ENCODE measurements at regions not wholly inside any gene's neighbourhood (a gene's known extent, or its start where the extent isn't known, plus 50 kb on each side); places are given as distances from the start of the nearest gene placed in this dataset.

DNA sequence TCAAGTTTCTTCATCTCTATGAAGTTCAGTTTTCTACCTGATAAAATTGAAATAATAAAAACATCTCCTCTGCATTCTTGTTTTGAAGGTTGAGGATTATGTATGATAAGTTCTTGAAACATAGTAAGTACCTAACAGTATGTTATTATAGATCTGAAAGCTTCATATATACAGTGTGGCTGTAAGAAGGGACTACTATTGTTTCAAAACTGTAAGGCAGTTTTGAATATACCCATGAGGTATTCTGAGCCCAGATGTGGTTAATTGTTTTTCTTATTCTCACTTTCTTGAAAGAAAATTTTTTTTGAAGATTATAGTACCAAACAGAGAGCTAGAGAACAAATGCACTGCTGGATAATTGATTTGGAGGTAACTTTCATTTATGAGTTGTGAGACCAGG lies 383.2 kb downstream of the CHSY3 start:
- no peak for TF ChIP-seq POLR2AphosphoS5 (IDR thresholded peaks at IDR 0.05; ENCODE audit: low read depth, low read length)
- no peak for TF ChIP-seq POLR2A (IDR thresholded peaks at IDR 0.05; ENCODE audit: control extremely low read depth in 1 of 2, low read depth in 2 of 2, low read length in 2 of 2)
- TF ChIP-seq, protein P1, sequence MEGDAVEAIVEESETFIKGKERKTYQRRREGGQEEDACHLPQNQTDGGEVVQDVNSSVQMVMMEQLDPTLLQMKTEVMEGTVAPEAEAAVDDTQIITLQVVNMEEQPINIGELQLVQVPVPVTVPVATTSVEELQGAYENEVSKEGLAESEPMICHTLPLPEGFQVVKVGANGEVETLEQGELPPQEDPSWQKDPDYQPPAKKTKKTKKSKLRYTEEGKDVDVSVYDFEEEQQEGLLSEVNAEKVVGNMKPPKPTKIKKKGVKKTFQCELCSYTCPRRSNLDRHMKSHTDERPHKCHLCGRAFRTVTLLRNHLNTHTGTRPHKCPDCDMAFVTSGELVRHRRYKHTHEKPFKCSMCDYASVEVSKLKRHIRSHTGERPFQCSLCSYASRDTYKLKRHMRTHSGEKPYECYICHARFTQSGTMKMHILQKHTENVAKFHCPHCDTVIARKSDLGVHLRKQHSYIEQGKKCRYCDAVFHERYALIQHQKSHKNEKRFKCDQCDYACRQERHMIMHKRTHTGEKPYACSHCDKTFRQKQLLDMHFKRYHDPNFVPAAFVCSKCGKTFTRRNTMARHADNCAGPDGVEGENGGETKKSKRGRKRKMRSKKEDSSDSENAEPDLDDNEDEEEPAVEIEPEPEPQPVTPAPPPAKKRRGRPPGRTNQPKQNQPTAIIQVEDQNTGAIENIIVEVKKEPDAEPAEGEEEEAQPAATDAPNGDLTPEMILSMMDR (IDR thresholded peaks at IDR 0.05; ENCODE audit: control extremely low read depth in 1 of 3, insufficient read depth in 1 of 3, low read depth in 1 of 3, low read length in 3 of 3): no peak

Data from H1 (cell line).